ENCODE measurements at regions not wholly inside any gene's neighbourhood (a gene's known extent, or its start where the extent isn't known, plus 50 kb on each side); places are given as distances from the start of the nearest gene placed in this dataset.

- Histone ChIP-seq H3K27me3 (ENCODE audit: control insufficient read depth in 1 of 2, insufficient read depth in 2 of 2, low read length in 2 of 2) (no peaks in the 10 kb centered on the region), H3K4me3 (ENCODE audit: low read depth in 1 of 2, low read length in 2 of 2) (no peak overlapping the region), H3K9me3 (ENCODE audit: control insufficient read depth in 1 of 2, low read length in 2 of 2) (no peaks in the 10 kb centered on the region), H3K36me3 (ENCODE audit: control insufficient read depth in 1 of 2, insufficient read depth in 2 of 2, low read length in 2 of 2) (no peaks in the 10 kb centered on the region), H3K27ac (ENCODE audit: low read depth, low read length) (no peak overlapping the region), H3K4me1 (ENCODE audit: control insufficient read depth in 1 of 2, insufficient read depth in 2 of 2, low read length in 2 of 2) (no peaks in the 10 kb centered on the region), H3K9ac (ENCODE audit: low read depth in 1 of 2, low read length in 2 of 2) (no peak overlapping the region)
These were observed 290.2 kb downstream of the ZNF536 start for GRCh38 chr19:30662211-30662861.

DNA sequence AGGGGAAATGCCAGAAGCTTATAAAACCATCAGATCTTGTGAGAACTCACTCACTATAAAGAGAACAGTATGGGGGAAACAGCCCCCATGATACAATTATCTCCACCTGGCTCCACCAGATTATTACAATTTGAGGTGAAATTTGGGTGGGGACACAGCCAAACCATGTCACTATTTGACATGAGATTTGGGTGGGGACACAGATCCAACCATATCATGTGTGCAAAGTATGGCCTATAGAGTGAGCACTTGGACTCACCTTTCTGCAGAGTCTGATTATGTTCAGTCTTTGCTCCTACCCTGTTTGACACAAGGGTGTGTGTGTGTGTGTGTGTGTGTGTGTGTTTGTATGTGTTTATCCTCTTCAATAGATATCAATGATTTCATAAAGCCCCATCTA is 287.5 kb downstream of the ZNF536 start:
- Histone ChIP-seq H3K4me3 (ENCODE audit: low read depth in 1 of 2, low read length in 2 of 2) (no peak overlapping the region), H3K9ac (ENCODE audit: low read depth in 1 of 2, low read length in 2 of 2) (no peak overlapping the region), H3K27ac (ENCODE audit: low read depth, low read length) (no peak overlapping the region), H3K9me3 (ENCODE audit: control insufficient read depth in 1 of 2, low read length in 2 of 2) (no peaks in the 10 kb centered on the region), H3K36me3 (ENCODE audit: control insufficient read depth in 1 of 2, insufficient read depth in 2 of 2, low read length in 2 of 2) (no peaks in the 10 kb centered on the region), H3K4me1 (ENCODE audit: control insufficient read depth in 1 of 2, insufficient read depth in 2 of 2, low read length in 2 of 2) (no peaks in the 10 kb centered on the region), H3K27me3 (ENCODE audit: control insufficient read depth in 1 of 2, insufficient read depth in 2 of 2, low read length in 2 of 2) (peaks cover 0 to 4% of the 10 kb centered on the region in 2 donors)

DNA sequence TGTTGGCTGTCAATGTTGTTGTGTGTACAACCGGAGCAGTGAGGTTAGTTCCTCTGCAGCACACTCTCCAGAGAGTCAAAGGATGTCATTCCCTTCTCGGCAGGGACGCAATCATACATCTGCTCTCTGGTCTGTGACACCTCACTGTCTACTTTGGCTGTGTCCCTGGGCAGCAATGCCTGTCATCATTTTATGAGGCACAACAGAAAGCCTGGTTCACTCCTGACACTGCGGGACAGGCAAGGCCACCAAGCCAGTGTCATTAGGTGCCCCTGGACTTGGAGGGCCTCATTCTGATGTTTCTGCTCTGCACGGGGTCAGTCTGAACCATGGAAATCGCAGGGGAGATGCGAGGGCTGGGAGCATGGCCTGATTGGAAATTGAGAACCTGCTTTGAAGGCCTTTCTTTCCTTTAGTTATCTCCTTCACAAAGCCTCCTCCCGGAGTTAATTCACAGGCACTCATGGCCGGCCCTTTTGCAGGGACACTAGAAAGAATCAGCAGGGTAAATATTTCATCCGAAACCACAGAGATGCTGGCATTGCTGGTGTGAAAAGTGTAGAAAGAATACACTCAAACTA is 284.4 kb downstream of the ZNF536 start:
- Histone ChIP-seq H3K9me3 (ENCODE audit: control insufficient read depth in 1 of 2, low read length in 2 of 2) (no peaks in the 10 kb centered on the region), H3K4me3 (ENCODE audit: low read depth in 1 of 2, low read length in 2 of 2) (no peak overlapping the region), H3K4me1 (ENCODE audit: control insufficient read depth in 1 of 2, insufficient read depth in 2 of 2, low read length in 2 of 2) (no peaks in the 10 kb centered on the region), H3K9ac (ENCODE audit: low read depth in 1 of 2, low read length in 2 of 2) (no peak overlapping the region), H3K36me3 (ENCODE audit: control insufficient read depth in 1 of 2, insufficient read depth in 2 of 2, low read length in 2 of 2) (no peaks in the 10 kb centered on the region), H3K27ac (ENCODE audit: low read depth, low read length) (no peak overlapping the region), H3K27me3 (ENCODE audit: control insufficient read depth in 1 of 2, insufficient read depth in 2 of 2, low read length in 2 of 2) (peaks cover 0 to 4% of the 10 kb centered on the region in 2 donors)

DNA sequence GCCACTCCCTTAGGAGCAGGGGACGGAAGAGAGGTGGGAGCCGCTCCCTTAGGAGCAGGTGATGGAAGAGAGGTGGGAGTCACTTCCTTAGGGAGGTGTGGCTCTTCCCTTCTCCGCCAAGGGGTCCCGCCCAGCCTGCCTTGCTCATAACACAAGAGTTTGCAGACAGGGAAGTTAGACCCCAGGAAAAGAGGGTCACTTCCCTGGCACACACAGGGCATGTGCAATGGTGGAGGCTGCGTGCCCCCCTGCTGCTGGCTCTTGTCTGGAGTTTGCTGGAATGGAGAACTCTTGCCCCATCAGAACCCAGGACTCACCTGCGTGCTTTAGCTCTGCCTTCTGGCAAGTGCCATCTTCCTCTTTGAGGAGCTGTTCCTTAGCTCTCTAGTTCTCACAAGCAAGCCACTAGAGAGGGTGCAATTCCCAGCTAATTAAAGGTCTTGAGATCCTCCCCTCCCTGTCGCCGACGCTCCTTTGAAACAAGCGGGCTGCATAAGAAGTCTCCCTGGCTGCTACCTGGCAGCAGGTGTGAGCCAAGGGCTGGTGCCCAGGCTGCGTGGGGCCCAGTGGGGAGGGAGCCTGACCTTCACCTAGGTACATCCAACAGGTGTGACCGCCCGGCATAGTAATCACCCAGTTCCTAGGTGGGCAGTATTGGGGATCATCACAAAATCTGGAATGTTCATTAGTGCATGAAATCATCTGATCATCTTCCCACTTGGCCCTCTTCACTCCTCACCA is 281.6 kb downstream of the ZNF536 start:
- no peaks in the 10 kb centered on the region for H3K9me3 ChIP-seq (ENCODE audit: control insufficient read depth in 1 of 2, low read length in 2 of 2)
- peaks cover 0 to 4% of the 10 kb centered on the region in 2 donors for H3K27me3 ChIP-seq (ENCODE audit: control insufficient read depth in 1 of 2, insufficient read depth in 2 of 2, low read length in 2 of 2)
- no peaks in the 10 kb centered on the region for H3K36me3 ChIP-seq (ENCODE audit: control insufficient read depth in 1 of 2, insufficient read depth in 2 of 2, low read length in 2 of 2)
- H3K9ac ChIP-seq (ENCODE audit: low read depth in 1 of 2, low read length in 2 of 2), result no peak overlapping the region
- H3K4me1 ChIP-seq (ENCODE audit: control insufficient read depth in 1 of 2, insufficient read depth in 2 of 2, low read length in 2 of 2), result no peaks in the 10 kb centered on the region
- no peak overlapping the region for H3K4me3 ChIP-seq (ENCODE audit: low read depth in 1 of 2, low read length in 2 of 2)
- no peak overlapping the region for H3K27ac ChIP-seq (ENCODE audit: low read depth, low read length)

- no peak overlapping the region for H3K4me3 ChIP-seq (ENCODE audit: low read depth in 1 of 2, low read length in 2 of 2)
- no peaks in the 10 kb centered on the region for H3K4me1 ChIP-seq (ENCODE audit: control insufficient read depth in 1 of 2, insufficient read depth in 2 of 2, low read length in 2 of 2)
- no peaks in the 10 kb centered on the region for H3K9me3 ChIP-seq (ENCODE audit: control insufficient read depth in 1 of 2, low read length in 2 of 2)
- H3K9ac ChIP-seq (ENCODE audit: low read depth in 1 of 2, low read length in 2 of 2), result no peak overlapping the region
- no peak overlapping the region for H3K27ac ChIP-seq (ENCODE audit: low read depth, low read length)
- H3K36me3 ChIP-seq (ENCODE audit: control insufficient read depth in 1 of 2, insufficient read depth in 2 of 2, low read length in 2 of 2), result no peaks in the 10 kb centered on the region
- H3K27me3 ChIP-seq (ENCODE audit: control insufficient read depth in 1 of 2, insufficient read depth in 2 of 2, low read length in 2 of 2), result peaks cover 0 to 6% of the 10 kb centered on the region in 2 donors
These were observed 280.6 kb downstream of the ZNF536 start for GRCh38 chr19:30652751-30653150.

GRCh38 chr19:30651691-30652090 is 279.5 kb downstream of the ZNF536 start:
- H3K9me3 ChIP-seq (ENCODE audit: control insufficient read depth in 1 of 2, low read length in 2 of 2), result no peaks in the 10 kb centered on the region
- H3K9ac ChIP-seq (ENCODE audit: low read depth in 1 of 2, low read length in 2 of 2), result no peak overlapping the region
- H3K4me1 ChIP-seq (ENCODE audit: control insufficient read depth in 1 of 2, insufficient read depth in 2 of 2, low read length in 2 of 2), result no peaks in the 10 kb centered on the region
- peaks cover 0 to 4% of the 10 kb centered on the region in 2 donors for H3K27me3 ChIP-seq (ENCODE audit: control insufficient read depth in 1 of 2, insufficient read depth in 2 of 2, low read length in 2 of 2)
- H3K27ac ChIP-seq (ENCODE audit: low read depth, low read length), result no peak overlapping the region
- H3K36me3 ChIP-seq (ENCODE audit: control insufficient read depth in 1 of 2, insufficient read depth in 2 of 2, low read length in 2 of 2), result no peaks in the 10 kb centered on the region
- no peak overlapping the region for H3K4me3 ChIP-seq (ENCODE audit: low read depth in 1 of 2, low read length in 2 of 2)

- no peaks in the 10 kb centered on the region for H3K36me3 ChIP-seq (ENCODE audit: control insufficient read depth in 1 of 2, insufficient read depth in 2 of 2, low read length in 2 of 2)
- no peak overlapping the region for H3K27ac ChIP-seq (ENCODE audit: low read depth, low read length)
- no peak overlapping the region for H3K4me3 ChIP-seq (ENCODE audit: low read depth in 1 of 2, low read length in 2 of 2)
- H3K4me1 ChIP-seq (ENCODE audit: control insufficient read depth in 1 of 2, insufficient read depth in 2 of 2, low read length in 2 of 2), result no peaks in the 10 kb centered on the region
- no peak overlapping the region for H3K9ac ChIP-seq (ENCODE audit: low read depth in 1 of 2, low read length in 2 of 2)
- H3K27me3 ChIP-seq (ENCODE audit: control insufficient read depth in 1 of 2, insufficient read depth in 2 of 2, low read length in 2 of 2), result peaks cover 0 to 4% of the 10 kb centered on the region in 2 donors
- H3K9me3 ChIP-seq (ENCODE audit: control insufficient read depth in 1 of 2, low read length in 2 of 2), result no peaks in the 10 kb centered on the region
These were observed 278.9 kb downstream of the ZNF536 start for GRCh38 chr19:30651066-30651465.

- Histone ChIP-seq H3K27me3 (ENCODE audit: control insufficient read depth in 1 of 2, insufficient read depth in 2 of 2, low read length in 2 of 2) (peaks cover 0 to 4% of the 10 kb centered on the region in 2 donors), H3K9ac (ENCODE audit: low read depth in 1 of 2, low read length in 2 of 2) (no peak overlapping the region), H3K27ac (ENCODE audit: low read depth, low read length) (no peak overlapping the region), H3K9me3 (ENCODE audit: control insufficient read depth in 1 of 2, low read length in 2 of 2) (no peaks in the 10 kb centered on the region), H3K4me3 (ENCODE audit: low read depth in 1 of 2, low read length in 2 of 2) (no peak overlapping the region), H3K4me1 (ENCODE audit: control insufficient read depth in 1 of 2, insufficient read depth in 2 of 2, low read length in 2 of 2) (no peaks in the 10 kb centered on the region), H3K36me3 (ENCODE audit: control insufficient read depth in 1 of 2, insufficient read depth in 2 of 2, low read length in 2 of 2) (no peaks in the 10 kb centered on the region)
These were observed 277.9 kb downstream of the ZNF536 start for GRCh38 chr19:30649934-30650614.

GRCh38 chr19:30648866-30649862 is 277.0 kb downstream of the ZNF536 start:
- no peaks in the 10 kb centered on the region for H3K9me3 ChIP-seq (ENCODE audit: control insufficient read depth in 1 of 2, low read length in 2 of 2)
- H3K9ac ChIP-seq (ENCODE audit: low read depth in 1 of 2, low read length in 2 of 2), result no peak overlapping the region
- no peaks in the 10 kb centered on the region for H3K36me3 ChIP-seq (ENCODE audit: control insufficient read depth in 1 of 2, insufficient read depth in 2 of 2, low read length in 2 of 2)
- H3K27ac ChIP-seq (ENCODE audit: low read depth, low read length), result no peak overlapping the region
- peaks cover 0 to 4% of the 10 kb centered on the region in 2 donors for H3K27me3 ChIP-seq (ENCODE audit: control insufficient read depth in 1 of 2, insufficient read depth in 2 of 2, low read length in 2 of 2)
- H3K4me1 ChIP-seq (ENCODE audit: control insufficient read depth in 1 of 2, insufficient read depth in 2 of 2, low read length in 2 of 2), result no peaks in the 10 kb centered on the region
- no peak overlapping the region for H3K4me3 ChIP-seq (ENCODE audit: low read depth in 1 of 2, low read length in 2 of 2)
